OCI-LY1 (cell line): ENCODE measurements at regions not wholly inside any gene's neighbourhood (a gene's known extent, or its start where the extent isn't known, plus 50 kb on each side); places are given as distances from the start of the nearest gene placed in this dataset.

ENCODE experiments used
- H2AFZ ChIP-seq: fragments of 200-600 bp; sonication (generic), shearing (Covaris generic); 2 replicates; pipeline ENCODE4 v1.6.0; 2014; ENCODE audit warnings: antibody characterized with exemption, mild to moderate bottlenecking, low read length
- H3F3A ChIP-seq: fragments of 200-600 bp; sonication (generic), shearing (Covaris generic); 2 replicates; pipeline ENCODE4 v1.6.0; 2014; ENCODE audit warnings: mild to moderate bottlenecking, antibody characterized with exemption, low read length, moderate library complexity; ENCODE audit not compliant: insufficient read depth
- H3K27ac ChIP-seq: fragments of 200-600 bp; sonication (generic); 2 replicates; pipeline ENCODE4 v1.5.1; 2014; ENCODE audit warnings: low read length, mixed run types, mild to moderate bottlenecking, low read depth; ENCODE audit not compliant: poor library complexity, severe bottlenecking
- H3K27me3 ChIP-seq: fragments of 200-600 bp; sonication (generic); 2 replicates; pipeline ENCODE4 v1.6.0; 2014; ENCODE audit warnings: antibody characterized with exemption, mild to moderate bottlenecking, low read length, moderate library complexity; ENCODE audit not compliant: insufficient read depth
- H3K36me3 ChIP-seq: fragments of 200-600 bp; sonication (generic); 2 replicates; pipeline ENCODE4 v1.6.1; 2014; ENCODE audit warnings: mild to moderate bottlenecking, antibody characterized with exemption, low read length, moderate library complexity, mixed read lengths; ENCODE audit not compliant: insufficient read depth
- H3K4me1 ChIP-seq: fragments of 200-600 bp; sonication (generic); 2 replicates; pipeline ENCODE4 v1.5.1; 2014; ENCODE audit warnings: mild to moderate bottlenecking, low read length, moderate library complexity; ENCODE audit not compliant: insufficient read depth, severe bottlenecking
- H3K4me2 ChIP-seq: fragments of 200-600 bp; sonication (generic), shearing (Covaris generic); 2 replicates; pipeline ENCODE4 v1.6.1; 2014; ENCODE audit warnings: low read length
- H3K4me3 ChIP-seq: fragments of 200-600 bp; sonication (generic); 2 replicates; pipeline ENCODE4 v1.5.1; 2014; ENCODE audit warnings: low read length, low read depth, mild to moderate bottlenecking, mixed read lengths; ENCODE audit not compliant: poor library complexity, severe bottlenecking
- H3K79me2 ChIP-seq: fragments of 200-600 bp; shearing (Covaris generic); 2 replicates; pipeline ENCODE4 v1.6.1; 2016; ENCODE audit warnings: mixed run types, low read length, mixed read lengths; ENCODE audit not compliant: insufficient read depth
- H3K9ac ChIP-seq: fragments of 200-600 bp; sonication (generic), shearing (Covaris generic); 2 replicates; pipeline ENCODE4 v1.6.1; 2014; ENCODE audit warnings: mild to moderate bottlenecking, low read length, mixed read lengths
- H3K9me2 ChIP-seq: fragments of 200-600 bp; sonication (generic), shearing (Covaris generic); 2 replicates; pipeline ENCODE4 v1.6.1; 2014; ENCODE audit warnings: low read depth, mild to moderate bottlenecking, low read length, mixed read lengths
- H3K9me3 ChIP-seq: fragments of 200-600 bp; shearing (Covaris generic); 2 replicates; pipeline ENCODE4 v1.6.1; 2014; ENCODE audit warnings: low read length, mixed read lengths
- H4K20me1 ChIP-seq: fragments of 200-600 bp; sonication (generic), shearing (Covaris generic); 2 replicates; pipeline ENCODE4 v1.6.0; 2016; ENCODE audit warnings: mild to moderate bottlenecking, low read length; ENCODE audit not compliant: insufficient read depth
- EZH2 ChIP-seq: fragments of 200-600 bp; sonication (generic), shearing (Covaris generic); IDR thresholded peaks from 2 replicates; pipeline ENCODE4 v1.8.0; 2017; ENCODE audit warnings: borderline replicate concordance, mixed run types, mild to moderate bottlenecking, antibody characterized with exemption, low read length, moderate library complexity, mixed read lengths
- TF ChIP-seq, protein P1 (sequence below): fragments of 200-600 bp; sonication (generic), shearing (Covaris generic); IDR thresholded peaks from 2 replicates; pipeline ENCODE4 v1.5.1; 2017; ENCODE audit warnings: mild to moderate bottlenecking, antibody characterized with exemption, low read length, moderate library complexity, mixed read lengths

DNA sequence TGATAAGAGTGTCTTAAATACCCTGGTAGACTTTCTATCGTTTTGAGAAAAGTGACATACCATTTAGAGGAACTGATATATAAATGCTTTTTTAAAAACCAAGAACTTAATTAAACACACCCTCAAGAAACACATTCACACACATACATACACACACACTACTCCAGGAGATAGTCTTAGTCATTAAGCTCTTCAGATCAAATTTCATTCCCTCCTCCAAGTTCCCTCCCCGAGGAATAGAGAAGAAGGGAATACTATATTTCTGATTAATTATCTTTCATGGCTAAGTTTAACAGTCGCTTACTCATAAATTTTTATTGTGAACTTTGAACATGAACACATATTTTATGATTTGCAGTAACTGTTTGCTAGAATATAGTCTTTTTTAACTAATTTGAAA is 1109.5 kb downstream of the SLITRK1 start:
- H3K4me2 ChIP-seq = no peak overlapping the region
- H3K9me2 ChIP-seq = no peaks in the 10 kb centered on the region
- no peaks in the 10 kb centered on the region for H3K9me3 ChIP-seq
- H3K79me2 ChIP-seq = no peaks in the 10 kb centered on the region
- no peak overlapping the region for H3K9ac ChIP-seq
- H4K20me1 ChIP-seq = no peaks in the 10 kb centered on the region
- H3K4me1 ChIP-seq = no peaks in the 10 kb centered on the region
- H3K4me3 ChIP-seq = no peak overlapping the region
- H3F3A ChIP-seq = no peaks in the 10 kb centered on the region
- H3K27me3 ChIP-seq = no peaks in the 10 kb centered on the region
- no peak overlapping the region for H2AFZ ChIP-seq
- H3K36me3 ChIP-seq = no peaks in the 10 kb centered on the region
- TF ChIP-seq, protein P1, sequence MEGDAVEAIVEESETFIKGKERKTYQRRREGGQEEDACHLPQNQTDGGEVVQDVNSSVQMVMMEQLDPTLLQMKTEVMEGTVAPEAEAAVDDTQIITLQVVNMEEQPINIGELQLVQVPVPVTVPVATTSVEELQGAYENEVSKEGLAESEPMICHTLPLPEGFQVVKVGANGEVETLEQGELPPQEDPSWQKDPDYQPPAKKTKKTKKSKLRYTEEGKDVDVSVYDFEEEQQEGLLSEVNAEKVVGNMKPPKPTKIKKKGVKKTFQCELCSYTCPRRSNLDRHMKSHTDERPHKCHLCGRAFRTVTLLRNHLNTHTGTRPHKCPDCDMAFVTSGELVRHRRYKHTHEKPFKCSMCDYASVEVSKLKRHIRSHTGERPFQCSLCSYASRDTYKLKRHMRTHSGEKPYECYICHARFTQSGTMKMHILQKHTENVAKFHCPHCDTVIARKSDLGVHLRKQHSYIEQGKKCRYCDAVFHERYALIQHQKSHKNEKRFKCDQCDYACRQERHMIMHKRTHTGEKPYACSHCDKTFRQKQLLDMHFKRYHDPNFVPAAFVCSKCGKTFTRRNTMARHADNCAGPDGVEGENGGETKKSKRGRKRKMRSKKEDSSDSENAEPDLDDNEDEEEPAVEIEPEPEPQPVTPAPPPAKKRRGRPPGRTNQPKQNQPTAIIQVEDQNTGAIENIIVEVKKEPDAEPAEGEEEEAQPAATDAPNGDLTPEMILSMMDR = no peak
- no peak for TF ChIP-seq EZH2
- H3K27ac ChIP-seq = no peak overlapping the region

DNA sequence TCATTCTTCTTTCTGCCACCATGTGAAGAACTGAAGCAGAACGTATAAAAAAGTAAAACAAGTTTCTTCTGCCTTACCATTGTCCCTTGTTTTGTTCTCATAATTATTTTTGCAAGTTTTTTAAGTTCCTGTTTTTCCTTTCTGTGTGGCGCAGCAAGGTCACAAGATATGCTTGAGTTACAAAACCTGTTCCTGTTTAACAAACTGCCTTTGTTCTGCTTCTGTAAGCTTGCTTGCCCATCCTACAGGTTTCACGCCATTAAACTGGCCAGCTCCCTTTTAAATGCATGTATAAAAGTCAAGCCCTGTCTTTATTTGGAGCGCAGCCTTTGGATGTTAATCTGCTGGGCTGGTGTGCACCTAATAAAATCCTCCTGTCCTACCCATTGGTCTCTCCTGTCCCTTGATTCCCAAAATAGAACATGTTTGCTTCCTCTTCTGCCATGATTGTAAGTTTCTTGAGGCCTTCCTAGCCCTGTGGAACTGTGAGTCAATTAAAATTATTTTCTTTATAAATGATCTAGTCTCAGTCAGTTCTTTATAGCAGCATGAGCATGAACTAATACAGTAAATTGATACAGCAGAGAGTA is 1115.4 kb downstream of the SLITRK1 start:
- Histone ChIP-seq H3K9ac (no peak overlapping the region), H3F3A (no peaks in the 10 kb centered on the region), H3K27me3 (no peaks in the 10 kb centered on the region), H3K36me3 (no peaks in the 10 kb centered on the region), H3K4me1 (no peaks in the 10 kb centered on the region), H3K4me2 (no peak overlapping the region), H2AFZ (no peak overlapping the region), H3K9me2 (no peaks in the 10 kb centered on the region), H3K79me2 (no peaks in the 10 kb centered on the region), H3K9me3 (no peaks in the 10 kb centered on the region), H4K20me1 (no peaks in the 10 kb centered on the region), H3K27ac (no peak overlapping the region), H3K4me3 (no peak overlapping the region)
- TF ChIP-seq EZH2 = no peak
- TF ChIP-seq, protein P1 = no peak

DNA sequence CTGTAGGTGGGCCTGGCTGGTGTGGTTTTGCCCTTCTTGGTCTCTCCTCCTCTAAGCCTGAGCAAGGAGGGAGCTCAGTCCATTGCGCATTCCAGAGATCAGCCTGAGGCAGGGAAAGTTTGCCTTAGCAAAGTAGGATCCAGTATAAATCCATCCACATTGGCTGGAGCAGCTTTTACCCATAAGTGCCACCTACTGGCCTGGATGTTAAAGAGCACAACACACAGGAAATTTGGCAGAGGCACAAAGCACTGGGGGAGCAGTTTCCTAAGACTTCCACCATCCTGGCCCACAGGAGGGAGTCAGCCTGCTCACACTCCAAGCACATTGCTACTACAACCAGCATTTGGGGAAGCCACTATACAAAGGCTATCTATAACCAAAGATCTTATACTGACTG is 1124.2 kb downstream of the SLITRK1 start:
- no peaks in the 10 kb centered on the region for H3K27me3 ChIP-seq
- no peak overlapping the region for H3K4me3 ChIP-seq
- no peak overlapping the region for H3K27ac ChIP-seq

More for the DNA sequence above, 1124.2 kb downstream of the SLITRK1 start:
- Histone ChIP-seq H3K9me3 (no peaks in the 10 kb centered on the region), H3K4me2 (no peak overlapping the region), H3K36me3 (no peaks in the 10 kb centered on the region), H2AFZ (no peak overlapping the region), H3K79me2 (no peaks in the 10 kb centered on the region), H3K9me2 (no peaks in the 10 kb centered on the region), H4K20me1 (no peaks in the 10 kb centered on the region), H3K9ac (no peak overlapping the region), H3K4me1 (no peaks in the 10 kb centered on the region), H3F3A (no peaks in the 10 kb centered on the region)
- TF ChIP-seq, protein P1 = no peak; the same call in 1 of the 2 replicates
- TF ChIP-seq EZH2 = no peak
